HL-60/S4 treated with retinoic acid at 250 ng/mL for 4 days and 3 days (cell line): ENCODE measurements at regions not wholly inside any gene's neighbourhood (a gene's known extent, or its start where the extent isn't known, plus 50 kb on each side); places are given as distances from the start of the nearest gene placed in this dataset.

Source experiments
- in situ Hi-C: fragments of 300-500 bp; cut with MboI; formaldehyde crosslinking; loops from 2 replicates; pipeline ENCODE4 v1.7.0; 2022; ENCODE audit warnings: low sequenced_read_pairs

DNA sequence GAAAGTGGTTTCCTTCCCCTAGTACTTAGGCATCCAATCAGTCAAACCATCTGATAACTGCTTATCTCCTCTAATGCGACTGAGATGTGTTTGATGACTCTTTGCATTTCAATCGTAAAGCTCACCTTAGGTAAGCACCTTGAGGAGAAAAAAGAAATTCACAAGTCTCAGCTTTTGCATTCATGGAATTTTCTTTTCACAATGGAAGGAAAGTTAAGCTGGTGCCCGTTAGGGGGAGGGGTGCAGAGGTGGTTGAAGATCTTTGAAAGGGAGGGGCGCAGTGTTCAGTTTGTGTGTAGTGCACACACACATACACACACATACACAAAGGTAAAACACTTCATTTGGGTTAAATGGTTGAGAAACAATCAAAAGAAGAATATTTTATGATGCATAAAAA, 87.1 kb upstream of the SALL4 start:
- in situ Hi-C loops = no loop called here

DNA sequence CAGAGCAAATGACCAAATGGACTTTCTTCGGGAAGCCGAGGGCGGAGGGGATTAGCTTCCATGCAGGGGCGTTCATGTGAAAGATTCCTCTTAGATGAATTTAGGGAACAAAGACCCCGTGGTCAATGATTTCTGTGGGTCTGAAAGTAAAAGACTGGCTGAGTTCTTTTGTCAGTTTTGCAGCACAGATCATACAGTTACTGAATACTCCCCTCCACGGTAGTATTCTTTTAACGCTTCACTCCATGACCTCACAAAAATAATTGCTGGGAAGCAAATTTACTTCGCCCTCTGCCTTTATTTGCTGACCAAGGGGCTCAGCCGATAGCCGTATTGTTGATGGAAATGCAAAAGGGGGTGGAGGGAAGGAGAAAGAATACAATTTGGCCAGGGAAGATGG, 86.0 kb upstream of the SALL4 start:
- in situ Hi-C loops = no loop called here

DNA sequence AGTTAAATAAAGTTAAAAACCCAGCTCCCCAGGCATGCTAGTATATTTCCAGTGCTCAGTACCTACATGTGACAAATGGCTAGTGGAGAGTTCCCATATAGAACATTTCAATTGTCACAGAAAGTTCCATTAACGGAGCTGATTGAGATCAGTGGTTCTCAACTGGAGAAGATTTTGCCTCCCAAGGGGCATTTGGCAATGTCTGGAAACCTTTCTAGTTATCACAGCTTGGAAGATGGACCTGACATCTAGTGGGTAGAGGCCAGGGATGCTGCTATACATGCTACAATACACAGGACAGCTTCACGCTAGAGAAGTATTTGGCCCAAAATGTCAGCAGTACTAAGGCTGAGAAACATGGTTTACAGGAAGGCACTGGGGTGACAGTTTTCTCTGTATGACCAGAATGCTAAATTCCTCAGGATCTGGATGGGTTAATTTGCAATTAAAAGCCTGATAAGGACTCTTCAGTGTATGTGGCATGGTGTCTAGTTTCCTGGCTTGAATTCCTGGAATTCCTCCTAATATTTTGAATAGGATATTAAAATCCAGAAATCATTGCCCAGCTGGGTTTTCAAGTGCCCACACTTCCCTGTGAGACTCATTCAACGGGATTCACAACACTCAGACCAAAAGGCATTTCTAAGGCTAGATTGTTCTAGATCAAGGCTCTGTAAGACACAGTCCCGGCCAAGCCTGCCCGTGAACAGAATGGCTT, 84.7 kb upstream of the SALL4 start:
- in situ Hi-C loops = no loop called here

DNA sequence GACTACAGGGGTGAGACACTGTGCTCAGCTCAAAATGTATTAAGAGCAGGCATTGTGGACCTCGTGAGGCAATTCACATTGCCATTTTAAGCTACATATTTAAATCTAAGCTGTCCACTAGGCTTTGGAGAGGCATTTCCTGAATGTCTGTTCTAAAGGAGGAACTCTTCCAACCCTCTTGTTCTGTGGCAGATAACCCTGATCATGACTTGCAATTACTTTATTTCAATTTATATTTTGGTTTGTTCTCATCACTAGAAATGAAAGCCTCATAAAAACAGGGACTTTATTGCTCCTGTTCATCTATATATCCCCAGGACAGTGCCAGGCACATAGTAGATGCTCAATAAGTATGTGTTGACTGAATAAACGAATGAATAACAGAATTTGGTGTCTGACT, 84.0 kb upstream of the SALL4 start:
- in situ Hi-C loops = no loop called here

DNA sequence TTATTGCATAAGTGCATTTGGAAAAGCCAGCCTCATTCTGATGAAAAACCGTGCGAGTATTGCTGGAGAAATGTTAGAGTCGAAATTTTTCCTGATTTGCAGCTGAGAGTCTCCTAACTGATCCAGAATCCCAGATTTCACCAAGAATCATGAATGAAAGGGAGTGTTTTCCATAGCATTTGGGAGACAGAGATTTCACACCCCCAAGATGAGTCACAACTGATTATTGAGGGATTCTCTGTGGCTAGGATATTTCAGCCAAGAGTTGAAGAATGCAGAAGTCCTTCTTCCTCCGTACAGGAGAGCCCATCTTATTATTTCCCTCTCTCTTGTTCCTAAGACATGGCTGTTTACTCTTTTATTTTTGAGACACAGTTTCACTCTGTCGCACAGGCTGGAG, 82.2 kb upstream of the SALL4 start:
- in situ Hi-C loops = no loop called here

DNA sequence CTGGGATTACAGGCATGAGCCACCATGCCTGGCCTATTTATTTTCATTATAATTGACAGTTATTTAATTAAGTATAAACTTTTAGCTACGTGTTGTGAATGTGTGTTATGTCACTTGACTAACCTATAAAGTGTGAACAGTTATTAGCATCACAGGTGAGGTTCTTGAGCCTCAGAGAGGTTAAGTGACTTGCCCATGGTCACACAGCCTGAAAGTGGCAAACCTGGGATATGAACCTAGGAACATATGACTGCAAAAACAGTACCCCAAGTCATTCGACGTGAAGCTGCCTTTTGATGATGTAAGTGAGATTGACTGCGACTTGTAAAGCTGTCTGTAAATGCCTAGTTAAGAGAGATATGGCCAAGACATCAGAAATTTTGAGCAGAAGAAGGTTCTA, 77.9 kb upstream of the SALL4 start:
- in situ Hi-C loops = no loop called here

DNA sequence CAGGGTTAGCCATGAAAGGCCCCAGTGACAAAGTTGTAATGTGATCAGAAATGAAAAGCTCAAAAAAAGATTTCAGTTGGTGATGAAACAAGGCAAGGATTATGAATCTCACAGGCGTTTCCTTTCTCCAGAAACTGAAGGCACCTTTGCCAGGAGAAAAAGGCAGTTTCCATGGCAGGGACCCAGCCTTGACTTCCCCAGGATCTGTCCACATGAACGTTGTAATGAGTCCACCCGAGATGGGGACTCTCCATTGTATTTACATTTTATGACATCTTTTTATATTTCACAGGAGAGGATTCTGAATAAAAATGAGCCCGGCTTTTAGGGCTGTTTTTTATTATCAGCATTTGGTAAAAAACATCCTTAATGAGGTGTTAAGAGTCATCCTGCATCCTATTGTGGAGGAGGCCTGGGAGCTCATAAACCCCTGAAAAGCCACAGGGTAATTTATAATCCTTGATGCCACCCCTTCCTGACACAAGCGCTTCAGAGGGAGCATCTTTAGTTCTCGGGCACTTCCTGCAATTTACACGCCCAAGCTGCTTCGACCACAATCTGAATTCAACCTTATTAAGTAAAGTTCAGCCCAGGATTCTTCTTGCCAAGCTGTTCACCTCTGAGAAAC, 74.1 kb upstream of the SALL4 start:
- in situ Hi-C loops = no loop called here

DNA sequence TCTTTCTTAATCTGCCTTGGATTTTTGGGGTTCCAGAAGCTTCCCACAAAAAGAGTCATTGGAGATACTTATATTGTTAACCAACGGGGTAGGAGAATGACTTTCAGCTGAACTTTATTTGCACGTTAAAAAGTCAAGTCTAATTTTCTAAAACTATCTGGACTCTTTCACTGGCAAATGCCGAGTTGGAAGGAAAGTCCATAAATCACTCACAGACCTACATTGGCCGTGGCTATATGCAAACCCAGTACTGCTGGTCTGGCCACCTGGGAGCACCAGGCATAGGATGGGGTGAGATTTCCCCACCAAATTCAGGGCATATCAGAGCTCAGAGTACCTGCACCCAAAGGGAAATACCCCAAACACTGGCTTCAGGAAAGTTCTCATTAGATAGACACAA, 71.3 kb upstream of the SALL4 start:
- in situ Hi-C loops = no loop called here

DNA sequence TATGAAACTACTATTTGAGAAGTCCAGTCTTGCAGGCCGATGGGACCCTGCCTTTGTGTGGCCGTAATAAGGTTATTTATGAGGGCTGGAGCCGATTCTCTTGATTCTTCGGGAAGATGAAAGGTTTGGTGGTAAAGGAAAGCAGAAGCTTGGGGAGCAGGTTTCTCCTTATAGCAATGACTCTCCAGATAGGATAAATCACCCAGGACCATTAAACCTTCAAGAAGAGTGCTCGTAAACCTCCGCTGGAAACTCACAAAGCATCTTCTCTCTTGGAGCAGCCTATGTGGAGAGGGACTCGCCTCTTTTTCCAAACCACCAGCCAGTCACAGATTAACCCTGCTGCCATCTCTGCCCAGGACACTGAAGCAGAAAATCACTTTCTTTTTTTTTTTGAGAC, 69.6 kb upstream of the SALL4 start:
- in situ Hi-C loops = no loop called here

DNA sequence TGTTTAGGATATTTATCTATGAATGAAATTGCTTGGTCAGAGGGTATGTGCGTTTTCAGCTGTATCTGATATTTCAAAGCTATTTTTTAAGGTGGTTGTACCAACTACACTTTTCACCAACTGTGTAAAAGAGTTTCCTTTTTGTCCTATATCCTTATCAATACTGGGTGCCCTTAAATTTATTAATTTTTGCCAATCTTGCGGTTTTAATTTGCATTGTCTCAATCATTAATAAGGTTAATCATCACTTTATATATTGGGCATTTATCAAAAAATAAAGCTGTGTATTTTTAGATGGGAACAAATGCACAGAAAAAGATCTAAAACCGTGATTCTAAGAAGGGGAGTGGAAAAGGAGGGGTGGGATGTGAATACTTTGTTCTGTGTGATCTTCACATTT, 66.7 kb upstream of the SALL4 start:
- in situ Hi-C loops = no loop called here

DNA sequence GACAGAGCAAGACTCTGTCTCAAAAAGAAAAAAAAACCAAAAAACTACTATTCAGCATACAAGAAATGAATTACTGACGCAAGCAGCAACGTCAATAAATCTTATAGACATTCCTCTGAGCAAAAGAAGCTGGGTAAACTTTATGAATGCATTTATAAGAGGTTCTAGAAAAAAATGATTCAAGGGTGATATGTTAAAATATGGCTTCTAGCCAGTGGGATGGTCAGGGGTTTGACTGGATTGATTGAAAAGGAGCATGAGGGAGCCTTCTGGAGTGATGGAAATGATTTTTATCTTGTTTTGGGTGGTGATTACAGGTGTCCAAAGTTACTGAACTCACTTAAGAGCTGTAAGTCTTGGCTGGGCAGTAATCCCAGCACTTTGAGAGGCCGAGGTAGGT, 64.9 kb upstream of the SALL4 start:
- in situ Hi-C loops = no loop called here

DNA sequence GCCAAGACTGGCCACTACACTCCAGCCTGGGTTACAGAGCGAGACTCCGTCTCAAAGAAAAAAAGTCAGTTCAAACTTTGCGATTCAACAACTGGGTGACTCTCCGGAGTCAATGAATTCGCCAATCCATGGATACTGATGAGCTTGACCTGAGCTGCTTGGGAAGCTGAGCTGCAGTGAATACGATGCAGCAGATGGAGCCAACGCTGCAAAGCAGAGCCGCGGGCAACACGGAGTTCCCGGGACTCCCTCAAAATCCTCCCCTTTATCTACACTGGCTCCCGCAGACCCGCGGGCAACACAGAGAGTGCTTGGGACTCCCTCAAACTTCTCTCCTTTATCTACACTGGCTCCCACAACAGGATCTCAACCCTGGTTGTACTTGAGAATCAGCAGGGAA, 62.6 kb upstream of the SALL4 start:
- in situ Hi-C loops = no loop called here

DNA sequence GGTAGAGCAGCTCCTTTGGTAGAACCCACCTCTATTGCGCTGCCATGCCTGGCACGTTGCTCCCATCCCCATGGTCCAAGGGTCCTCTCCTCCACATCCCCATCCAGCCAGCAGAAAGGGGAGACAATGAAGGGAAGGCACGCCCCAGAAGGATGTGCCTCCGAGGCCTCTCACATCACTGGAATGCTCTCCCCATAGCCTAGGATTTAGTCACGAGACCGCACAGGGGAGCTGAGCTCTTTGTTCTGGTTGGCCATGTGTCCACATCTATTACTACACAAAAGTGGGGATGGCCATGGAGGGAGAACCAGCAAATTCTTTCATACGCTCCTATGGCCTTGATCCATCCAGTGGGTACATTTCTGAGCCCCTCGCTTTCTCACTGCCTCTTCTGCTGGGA, 60.5 kb upstream of the SALL4 start:
- in situ Hi-C loops = no loop called here

DNA sequence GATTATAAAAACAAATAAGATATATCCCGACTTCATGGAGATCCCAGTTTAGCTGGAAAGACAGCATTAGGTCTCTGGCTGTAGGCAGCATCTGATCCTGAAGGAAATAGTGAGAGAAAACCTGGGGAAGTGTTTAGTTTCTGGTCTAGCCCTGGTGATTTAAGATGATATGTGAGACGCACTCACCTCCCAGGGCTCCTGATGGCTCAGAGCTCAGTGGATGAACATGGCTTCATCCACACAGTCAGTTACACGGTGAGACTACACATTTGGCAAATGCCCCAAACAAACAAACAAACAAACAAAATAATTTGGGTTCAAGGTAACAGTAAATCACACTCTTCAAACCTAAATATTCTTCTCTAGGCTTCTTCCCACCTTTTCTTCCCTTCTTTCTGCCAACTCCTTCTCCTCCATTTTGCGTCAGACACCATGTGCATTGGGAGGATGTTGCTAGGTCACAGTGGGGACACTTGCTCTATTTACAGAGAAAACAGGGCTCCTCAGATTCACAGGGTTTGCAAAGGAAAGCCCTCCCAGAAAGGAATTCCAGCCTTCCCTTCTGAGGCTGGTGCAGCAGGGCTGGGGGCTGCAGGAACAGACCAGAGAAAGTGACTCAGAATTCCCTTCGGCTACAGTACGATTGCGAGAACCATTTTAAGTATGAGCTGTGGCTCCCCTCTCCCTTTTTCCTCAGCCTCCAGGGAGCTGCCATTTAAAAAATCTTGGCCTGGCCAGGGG, 59.6 kb upstream of the SALL4 start:
- in situ Hi-C loops = no loop called here

DNA sequence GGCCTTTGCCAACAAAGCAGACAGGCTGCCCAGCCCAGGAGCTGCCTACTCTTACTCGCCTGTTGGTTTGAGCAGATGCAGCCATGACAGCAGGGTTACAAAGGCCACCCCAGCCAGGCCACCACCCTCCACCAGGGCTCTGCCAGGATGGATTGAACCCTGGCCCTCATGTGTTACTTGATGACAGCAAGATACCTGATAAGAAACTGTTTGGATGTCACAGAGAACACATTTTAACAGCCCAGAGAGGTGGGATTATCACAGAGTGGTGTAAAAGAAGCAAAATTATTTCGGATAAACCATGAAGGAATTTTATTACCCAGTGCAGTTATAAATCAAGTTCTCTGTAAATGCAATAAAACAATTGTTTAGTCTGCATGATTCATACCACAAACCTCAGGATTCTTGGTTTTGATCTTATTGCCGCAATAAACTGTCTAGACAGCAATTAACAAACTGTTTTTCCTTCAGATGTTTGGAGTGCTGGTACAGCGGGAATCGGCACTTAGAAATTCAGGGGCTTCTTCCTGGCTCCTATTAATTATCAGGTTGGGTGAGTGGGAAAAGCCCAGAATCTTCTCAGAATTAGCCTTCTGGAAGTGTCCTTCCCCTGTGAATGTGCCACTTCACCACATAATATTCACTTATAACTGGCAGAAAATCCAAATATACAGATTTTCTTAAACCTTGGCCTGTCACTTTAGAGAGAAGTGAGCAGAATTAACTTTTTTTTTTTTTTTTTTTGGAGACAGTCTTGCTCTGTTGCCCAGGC, 58.0 kb upstream of the SALL4 start:
- in situ Hi-C loops = no loop called here

DNA sequence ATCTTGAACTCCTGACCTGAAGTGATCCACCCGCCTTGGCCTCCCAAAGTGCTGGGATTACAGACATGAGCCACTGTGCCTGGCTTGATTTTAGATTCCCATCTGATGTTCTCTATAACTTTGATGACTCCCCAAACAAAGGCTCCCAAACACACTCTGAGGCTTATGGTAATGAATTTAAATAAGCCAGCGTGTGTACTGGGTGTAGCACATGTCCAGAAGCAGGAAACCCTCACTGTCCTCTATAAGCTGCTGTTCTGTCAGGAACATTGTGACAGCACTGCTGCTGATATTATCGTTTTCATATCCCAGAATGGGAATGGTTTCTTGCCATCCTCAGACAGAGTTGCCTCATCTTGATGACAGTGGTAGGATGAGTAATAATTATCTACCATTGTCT, 54.1 kb upstream of the SALL4 start:
- in situ Hi-C loops = no loop called here

DNA sequence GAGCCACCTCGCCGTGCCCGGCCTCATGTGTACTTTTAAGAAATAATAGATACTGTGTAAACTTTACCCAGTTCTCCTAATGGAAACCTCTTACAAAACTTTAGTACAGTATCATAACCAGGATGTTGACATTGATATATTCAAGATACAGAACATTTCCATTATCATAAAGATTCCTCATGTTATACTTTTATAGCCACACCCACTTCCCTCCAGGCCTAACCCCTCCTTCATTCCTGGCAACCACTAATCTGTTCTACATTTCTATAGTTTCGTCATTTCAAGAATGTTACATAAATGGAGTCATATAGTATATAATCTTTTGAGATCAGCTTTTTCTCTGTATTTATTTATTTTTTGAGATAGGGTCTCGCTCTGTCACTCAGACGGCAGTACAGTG, 52.6 kb upstream of the SALL4 start:
- in situ Hi-C loops = no loop called here
